AG09319 (cell line): ENCODE measurements at regions not wholly inside any gene's neighbourhood (a gene's known extent, or its start where the extent isn't known, plus 50 kb on each side); places are given as distances from the start of the nearest gene placed in this dataset.

ENCODE experiments used
- DNase-seq: peaks from one replicate; pipeline ENCODE4 v3.0.0-alpha.2; 2010; ENCODE audit warnings: low read depth; ENCODE audit errors: extremely low read depth
- CTCF ChIP-seq: IDR thresholded peaks from 2 replicates; pipeline ENCODE4 v1.5.1; 2011; ENCODE audit warnings: low read depth, mild to moderate bottlenecking, inconsistent platforms, low read length, moderate library complexity

- no peak for TF ChIP-seq CTCF
- DNase-seq: no peak
Observed at GRCh38 chr6:101102702-101103101, 221.6 kb upstream of the ASCC3 start.

- no peak for TF ChIP-seq CTCF
- no peak for DNase-seq
Observed at GRCh38 chr6:101108286-101108685, 227.2 kb upstream of the ASCC3 start.

GRCh38 chr6:101110814-101111213, 229.7 kb upstream of the ASCC3 start:
- TF ChIP-seq CTCF: no peak
- DNase-seq: no peak

- DNase-seq: no peak
- TF ChIP-seq CTCF: no peak
Observed at GRCh38 chr6:101113468-101114260, 232.5 kb upstream of the ASCC3 start.

- DNase-seq: no peak
Observed at GRCh38 chr6:101114703-101115102, 233.6 kb upstream of the ASCC3 start.

GRCh38 chr6:101116337-101116736, 235.2 kb upstream of the ASCC3 start:
- no peak for DNase-seq
- no peak for TF ChIP-seq CTCF

More at GRCh38 chr6:101114703-101115102, 233.6 kb upstream of the ASCC3 start:
- peak; percentile 29 for TF ChIP-seq CTCF

GRCh38 chr6:101117393-101118135, 236.4 kb upstream of the ASCC3 start:
- TF ChIP-seq CTCF: no peak
- DNase-seq: no peak
